HG03175 (cell line): ENCODE measurements at regions not wholly inside any gene's neighbourhood (a gene's known extent, or its start where the extent isn't known, plus 50 kb on each side); places are given as distances from the start of the nearest gene placed in this dataset.
A peak's percentile ranks its signal among the peaks of the same experiment; 100 is the strongest.

Experiments
- ATAC-seq: cut with Tn5 transposase; IDR thresholded peaks from one replicate; pipeline ENCODE4 v1.9.1; 2021; ENCODE audit warnings: mild to moderate bottlenecking, moderate library complexity; ENCODE audit not compliant: unreplicated experiment

DNA sequence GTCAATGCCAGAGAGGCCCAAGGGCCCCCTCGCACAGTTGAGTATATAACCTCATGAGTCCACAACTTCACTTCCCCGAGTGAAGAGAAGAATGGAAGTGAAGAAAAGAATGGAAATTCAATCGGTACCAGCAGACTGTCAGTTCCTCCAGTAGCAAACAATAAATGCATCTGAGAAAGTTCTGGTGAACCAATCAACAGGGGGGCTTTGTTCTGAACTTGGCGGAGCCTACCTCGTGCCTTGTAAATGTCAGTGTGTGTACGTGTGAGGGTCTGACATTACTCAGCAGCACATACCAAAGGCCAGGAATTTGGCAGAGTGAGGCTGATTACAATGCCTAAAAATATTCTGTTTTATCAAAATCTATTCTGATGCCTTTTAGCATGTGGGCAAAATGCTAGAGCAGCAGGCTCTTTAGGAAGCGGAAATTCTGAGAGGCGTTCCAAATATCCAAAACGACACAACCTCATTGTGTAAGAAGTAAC is 238.5 kb downstream of the LTN1 start:
- no peak for ATAC-seq

DNA sequence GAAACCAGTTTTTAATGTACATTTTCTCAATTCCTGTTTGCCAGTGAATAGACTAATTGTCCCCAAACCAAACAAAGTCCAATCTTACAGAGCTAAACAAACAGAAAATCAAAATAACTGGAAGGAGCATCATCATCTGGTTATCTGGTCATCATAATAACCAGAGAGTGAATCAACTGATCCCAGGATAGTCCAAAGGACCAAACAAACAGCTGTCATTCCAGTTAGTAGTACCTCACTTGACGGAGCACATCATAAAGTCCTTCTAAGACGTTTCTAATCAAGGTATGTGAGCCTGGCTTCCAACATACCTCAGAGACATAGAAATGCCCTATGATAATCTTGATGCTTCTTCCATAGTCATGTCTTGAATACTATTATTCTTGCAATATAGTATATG is 240.5 kb downstream of the LTN1 start:
- no peak for ATAC-seq

DNA sequence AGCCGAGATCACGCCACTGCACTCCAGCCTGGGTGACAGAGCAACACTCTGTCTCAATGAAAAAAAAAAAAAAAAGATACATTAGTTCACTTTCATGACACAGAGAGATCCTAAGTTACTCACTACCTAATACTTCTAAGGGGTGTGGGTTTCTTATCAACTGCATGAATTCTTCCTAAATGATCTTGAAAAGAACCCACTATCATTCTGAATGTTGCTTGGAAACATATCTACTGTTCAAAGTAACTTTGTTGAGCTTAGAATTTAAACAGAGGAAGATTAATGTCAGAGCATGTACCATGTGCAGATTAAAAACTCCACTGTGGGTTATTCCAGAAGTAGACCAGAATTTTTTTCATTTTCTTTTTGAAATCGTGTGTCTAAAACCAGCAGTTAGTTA is 241.5 kb downstream of the LTN1 start:
- no peak for ATAC-seq

DNA sequence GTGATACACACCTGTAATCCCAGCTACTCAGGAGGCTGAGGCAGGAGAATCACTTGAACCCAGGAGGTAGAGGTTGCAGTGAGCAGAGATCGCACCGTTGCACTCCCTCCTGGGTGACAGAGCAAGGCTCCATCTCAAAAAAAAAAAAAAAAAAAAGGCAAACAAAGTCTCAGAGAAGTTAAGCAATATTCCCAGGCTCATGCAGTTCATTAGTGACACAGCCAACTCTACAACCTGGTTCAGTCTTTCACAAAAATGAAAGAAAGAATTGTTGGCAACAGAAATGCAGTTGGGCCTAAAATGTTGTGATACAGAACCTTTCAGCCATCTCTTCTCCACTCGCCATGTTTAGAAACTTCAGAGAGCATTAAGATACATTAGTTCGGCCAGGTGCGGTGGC is 242.1 kb downstream of the LTN1 start:
- no peak for ATAC-seq

DNA sequence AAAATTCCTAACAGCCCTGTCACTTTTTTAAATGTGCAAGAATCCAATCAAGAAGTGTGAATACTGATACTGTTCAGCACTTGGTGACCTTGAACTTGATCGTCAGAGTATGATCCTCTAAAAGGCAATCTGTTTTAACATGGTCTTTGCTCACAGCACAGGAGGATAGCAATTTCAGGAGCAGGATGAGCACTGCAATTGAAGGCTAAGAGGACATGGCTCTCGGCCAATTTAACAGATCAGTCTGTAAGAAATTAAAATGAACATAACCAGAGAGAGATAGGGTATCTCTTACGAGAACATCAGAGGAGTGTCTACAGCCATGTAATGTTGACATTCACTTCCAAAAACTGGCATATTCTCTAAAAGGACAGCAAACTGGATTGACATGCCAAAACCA is 243.1 kb downstream of the LTN1 start:
- no peak for ATAC-seq

DNA sequence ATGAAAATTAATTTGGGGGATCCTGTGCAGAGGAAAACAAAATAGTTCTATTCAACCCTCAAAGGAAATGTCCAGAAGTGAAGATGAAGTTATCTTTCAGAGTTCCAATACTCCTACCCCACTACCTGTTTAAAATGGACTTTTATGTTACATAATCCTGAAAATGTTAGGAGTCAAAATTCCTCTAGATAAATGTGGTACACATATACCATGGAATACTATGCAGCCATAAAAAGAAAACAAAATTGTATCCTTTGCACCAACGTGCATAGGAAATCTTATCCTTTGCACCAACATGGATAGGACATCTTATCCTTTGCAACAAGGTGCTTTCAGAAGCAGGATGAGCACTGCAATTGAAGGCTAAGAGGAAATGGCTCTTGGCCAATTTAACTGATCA is 245.2 kb downstream of the LTN1 start:
- ATAC-seq = no peak

DNA sequence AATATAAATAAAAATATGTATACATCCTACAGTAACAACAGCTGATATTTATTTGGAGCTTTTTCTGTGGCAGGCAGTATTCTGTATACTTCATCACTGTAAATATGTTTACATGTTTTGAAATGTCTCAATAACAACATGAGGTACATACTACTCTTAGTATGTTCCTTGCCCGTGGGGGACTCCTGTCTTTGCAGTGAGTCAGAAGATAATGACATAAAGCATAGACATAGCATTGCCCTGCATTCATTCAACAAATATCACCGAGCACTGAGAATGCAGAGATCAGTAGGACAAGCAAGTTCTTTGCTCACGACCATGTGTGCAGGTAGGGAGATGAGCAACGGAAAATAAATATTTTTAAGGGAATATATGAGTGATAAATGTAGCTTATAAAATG is 246.5 kb downstream of the LTN1 start:
- no peak for ATAC-seq

DNA sequence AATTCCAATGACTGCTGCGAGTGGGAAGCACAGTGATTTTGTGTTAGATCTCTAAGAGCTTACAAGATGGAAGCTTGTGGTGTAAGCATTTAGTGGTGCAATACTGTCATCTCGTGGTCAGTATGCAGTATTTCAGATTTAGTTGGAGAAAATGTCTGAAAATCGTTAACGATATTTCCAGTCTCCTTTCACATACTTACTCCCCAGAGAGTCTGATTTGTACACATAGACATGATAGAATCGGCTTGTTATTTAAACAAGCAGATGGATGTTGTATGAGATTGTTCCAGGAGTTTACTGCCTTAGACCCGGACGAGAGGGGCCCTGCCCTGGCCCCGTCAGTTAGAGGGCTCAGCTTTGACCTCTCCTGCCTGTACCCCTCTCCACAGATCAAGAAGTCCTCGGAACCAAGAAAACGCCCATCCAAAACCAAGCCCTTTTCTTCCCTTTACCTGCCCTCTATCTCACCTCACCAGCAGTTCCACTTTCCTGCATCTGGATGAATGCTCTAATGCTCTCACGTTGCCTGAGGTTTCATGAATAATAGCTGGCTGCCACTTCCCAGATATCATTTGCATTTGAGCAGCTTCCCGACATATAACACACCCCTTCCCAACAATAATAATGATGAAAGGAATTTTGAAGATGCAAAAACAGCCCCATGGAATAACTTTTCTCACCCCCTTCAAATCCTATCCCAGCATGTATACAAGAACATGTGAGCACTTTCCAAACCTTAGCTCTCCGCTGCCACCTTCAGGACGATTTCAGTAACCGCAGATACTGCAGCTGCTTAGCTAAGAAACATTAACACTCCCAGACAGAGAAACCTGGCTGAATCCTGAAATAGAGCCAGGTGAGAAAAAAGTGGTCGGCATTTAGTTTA is 247.3 kb downstream of the LTN1 start:
- peak; percentile 81 for ATAC-seq

DNA sequence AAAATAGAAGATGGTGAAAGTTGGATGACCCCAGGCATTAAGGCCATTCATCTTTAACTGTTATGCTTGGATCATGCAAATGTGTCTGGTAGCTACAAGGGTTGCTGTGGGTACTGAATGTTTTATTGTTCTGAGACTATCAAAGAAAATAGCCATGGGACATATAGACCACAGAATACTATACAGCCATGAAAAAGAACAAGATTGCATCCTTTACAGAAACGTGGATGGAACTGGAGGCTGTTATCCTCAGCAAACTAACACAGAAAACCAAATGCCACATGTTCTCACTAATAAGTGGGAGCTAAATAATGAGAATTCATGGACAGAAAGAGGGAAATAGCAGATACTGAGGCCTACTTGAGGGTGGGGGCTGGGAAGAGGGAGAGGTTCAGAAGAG is 249.0 kb downstream of the LTN1 start:
- ATAC-seq = no peak

DNA sequence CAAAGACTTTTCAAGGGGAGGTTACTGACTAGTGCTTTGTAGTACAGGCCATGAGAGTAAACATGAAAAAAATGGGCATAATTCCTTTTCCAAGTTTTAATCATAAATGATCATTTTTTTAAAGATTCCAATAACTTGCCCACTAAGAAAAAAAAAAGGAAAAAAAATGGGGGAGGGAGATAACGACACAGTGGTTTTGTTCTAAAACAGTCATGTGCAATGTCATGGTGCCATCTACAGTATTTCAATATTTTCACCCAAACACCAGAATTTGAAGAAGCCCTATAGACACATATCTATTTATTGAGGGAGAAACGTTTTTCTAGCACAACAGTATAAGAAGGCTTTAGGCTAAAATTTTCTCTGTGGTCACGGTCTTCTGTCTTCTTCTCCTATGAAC is 250.2 kb downstream of the LTN1 start:
- no peak for ATAC-seq

DNA sequence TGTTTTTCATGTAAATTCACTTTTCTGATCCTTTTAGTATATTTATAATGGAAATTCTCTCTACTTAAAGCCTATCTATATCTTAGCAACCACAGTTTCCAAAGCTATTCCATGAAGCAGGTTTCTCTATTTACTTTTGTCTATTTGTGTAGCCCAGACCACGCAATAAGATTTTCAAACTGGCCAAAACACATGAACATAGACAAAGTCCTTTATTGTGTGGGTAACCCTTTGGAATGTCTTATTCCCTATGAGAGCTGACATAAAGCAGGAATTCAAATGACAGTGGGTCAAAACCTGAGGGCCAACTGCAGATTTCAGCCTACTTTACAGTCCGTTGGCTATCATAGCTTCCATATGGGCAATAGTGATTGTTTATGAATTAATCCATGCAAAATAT is 252.6 kb downstream of the LTN1 start:
- no peak for ATAC-seq

DNA sequence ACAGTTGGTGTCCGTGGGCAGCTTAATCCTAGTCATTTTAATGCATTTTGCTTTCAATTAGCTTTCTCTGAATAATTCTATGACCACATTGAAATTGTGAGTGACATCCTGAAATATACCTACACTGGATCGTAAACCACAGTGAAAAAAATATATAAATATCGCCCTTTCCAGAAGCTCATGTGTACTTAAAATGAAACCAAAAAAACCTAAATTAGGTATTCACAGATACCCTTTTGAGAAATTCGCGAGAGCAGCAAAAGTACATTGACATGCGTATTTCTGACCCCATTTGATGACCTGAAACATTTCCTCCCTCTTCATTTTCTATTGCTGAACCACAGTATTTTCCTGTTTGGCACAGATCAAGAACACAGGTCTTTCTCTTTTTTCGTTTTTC is 253.8 kb downstream of the LTN1 start:
- no peak for ATAC-seq

DNA sequence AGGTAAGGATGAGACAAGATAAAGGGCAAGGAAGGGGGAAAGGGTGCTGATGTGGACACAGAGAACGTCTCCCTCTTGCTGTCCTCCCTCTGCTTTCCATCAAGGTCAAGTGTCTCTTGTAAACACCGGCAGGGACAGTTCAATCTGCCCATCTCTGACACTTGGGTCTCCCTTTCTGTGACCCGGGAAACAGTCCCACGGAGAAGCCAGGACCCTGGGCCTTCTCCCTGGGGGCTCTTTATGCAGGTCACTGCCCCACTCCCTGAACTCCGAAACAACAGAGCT is 254.3 kb downstream of the LTN1 start:
- no peak for ATAC-seq

DNA sequence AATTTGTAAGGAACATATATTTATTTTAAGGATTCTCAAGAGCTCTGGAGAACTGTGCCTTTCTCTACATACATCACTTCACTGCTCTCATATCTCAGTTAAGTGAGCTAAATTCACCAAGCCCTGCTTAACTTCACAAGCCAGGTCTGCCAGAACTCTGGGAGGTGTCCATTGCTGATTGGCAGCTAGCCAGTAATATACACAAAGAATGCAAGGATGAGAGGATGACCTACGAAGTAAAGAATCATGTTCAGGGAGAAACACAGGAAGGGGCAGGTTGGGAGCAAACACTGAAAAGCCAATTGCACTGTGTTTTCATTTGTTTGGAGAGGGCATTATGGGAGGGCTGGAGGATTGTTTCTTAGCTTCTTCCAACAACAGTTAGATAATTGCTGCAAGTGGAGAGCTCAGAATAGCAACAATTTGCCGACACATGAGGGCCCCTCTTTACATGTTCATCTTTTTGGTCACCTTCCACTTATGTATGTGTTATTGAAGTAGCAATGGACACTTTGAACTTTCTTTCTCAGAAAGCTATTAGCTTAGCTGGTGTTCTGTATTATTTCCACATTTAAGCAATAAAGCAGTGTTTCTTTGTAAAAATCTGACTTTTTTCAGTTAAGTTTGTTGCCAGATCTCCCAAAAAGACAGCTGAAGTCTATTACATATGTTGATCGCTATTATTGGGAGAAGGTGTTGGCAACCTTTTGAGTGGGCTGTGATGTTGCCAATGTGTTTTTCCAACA is 254.8 kb downstream of the LTN1 start:
- no peak for ATAC-seq

DNA sequence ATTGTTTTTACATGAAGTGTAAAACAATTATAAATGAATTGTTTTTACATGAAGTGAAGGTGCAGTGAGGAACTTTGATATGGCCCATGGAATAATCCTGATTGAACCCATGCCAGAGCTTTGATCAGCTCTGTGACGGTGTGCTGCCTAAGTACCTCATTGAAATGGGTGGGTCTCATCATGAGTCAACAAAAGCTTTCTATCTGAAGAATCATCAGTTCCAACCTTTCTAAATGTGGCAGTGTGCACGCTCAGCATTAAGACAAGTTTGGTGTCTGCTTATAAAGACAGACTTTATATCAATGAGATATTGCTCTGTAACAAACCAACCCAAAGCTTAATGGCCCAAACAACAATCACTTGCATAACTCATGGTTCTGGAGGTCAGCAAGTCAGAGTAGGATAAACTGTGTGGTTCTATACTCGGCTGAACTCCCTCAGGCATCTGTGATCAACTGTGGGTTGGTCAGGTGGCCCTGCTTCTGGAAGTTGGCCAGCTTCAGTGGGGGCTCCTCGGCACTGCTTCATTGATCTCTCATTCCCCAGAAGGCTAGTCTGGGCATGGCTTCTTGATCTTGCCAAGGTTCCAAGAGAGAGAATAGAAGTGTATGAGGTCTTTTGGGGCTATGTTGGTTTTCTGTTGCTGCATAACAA is 258.0 kb downstream of the LTN1 start:
- ATAC-seq = no peak

DNA sequence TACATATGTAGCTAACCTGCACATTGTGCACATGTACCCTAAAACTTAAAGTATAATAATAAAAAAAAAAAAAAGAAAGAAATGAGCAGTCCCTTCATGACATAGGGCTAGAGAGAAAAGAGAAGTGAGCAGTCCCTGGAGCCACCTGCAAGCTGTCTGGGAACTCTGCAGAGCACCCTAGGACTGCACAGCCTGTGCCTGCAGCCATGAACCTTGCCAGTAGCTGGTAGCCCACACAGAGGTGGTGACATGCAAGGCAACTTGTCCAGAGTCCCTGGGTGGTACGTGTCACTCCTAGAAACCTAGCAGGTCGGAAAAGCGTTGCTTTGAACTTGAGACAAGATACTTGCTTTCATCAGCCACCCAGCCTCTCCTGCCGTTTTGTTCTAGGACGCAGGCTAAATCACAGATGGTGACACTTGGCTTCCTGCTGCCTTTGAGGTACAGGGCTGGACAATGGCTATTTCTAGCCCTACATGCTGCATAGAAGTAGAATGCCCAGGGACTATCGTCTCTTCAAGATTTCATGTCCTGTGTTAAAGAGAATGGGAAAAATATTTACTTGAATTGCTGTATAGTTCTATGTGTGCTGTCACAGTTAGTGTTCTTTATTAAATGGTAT is 260.9 kb downstream of the LTN1 start:
- ATAC-seq = no peak

DNA sequence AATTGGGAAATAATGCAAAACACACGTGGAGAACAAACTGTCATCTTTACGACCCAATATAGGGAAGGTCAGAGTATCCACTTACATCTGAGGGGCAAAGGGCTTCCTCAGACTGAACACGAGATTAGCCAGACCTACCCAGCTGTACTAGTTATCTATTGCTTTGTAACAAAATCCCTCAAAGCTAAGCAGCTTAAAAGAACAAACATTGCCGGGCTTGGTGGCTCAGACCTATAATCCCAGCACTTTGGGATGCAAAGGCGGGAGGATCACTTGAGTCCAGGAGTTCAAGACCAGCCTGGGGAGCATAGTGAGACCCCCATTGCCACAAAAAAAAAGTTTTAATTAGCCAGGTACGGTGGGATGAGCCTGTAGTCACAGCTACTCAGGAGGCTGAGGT is 262.8 kb downstream of the LTN1 start:
- no peak for ATAC-seq

DNA sequence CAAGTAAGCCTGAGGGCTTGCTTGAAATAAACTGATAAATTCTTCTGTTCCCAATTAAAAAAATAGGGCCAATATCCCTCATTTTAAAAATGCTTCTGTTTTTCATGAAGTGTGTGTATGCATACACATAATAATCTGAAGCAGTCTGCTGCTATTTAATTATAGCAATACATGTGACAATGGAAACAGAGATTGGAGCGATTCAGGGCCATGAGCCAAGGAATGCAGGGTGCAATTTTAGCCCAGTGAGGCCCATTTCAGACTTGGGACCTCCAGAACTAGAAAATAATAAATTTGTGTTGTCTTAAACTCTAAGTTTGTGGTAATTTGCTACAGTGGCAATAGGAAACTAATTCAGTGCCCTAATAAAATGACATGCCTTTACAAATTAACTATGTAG is 264.9 kb downstream of the LTN1 start:
- ATAC-seq = no peak

DNA sequence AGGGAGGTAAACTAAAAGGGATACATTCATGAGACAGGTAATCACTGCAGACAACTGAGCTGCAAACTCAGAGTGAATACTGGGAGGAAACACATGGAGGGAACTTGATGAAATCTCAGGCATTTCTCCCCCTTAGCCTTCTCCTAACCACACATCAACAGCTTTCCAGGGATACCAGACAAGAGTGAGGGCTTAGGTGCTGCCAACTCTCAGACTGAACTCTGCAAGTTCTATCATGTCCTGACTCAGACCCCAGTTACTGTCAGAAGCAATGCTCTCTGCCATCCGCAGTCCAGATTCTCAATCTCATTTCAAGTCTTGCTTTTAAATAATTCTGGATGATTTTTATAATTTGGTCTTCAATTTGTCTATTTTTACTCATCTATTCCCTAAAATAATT is 267.3 kb downstream of the LTN1 start:
- no peak for ATAC-seq

DNA sequence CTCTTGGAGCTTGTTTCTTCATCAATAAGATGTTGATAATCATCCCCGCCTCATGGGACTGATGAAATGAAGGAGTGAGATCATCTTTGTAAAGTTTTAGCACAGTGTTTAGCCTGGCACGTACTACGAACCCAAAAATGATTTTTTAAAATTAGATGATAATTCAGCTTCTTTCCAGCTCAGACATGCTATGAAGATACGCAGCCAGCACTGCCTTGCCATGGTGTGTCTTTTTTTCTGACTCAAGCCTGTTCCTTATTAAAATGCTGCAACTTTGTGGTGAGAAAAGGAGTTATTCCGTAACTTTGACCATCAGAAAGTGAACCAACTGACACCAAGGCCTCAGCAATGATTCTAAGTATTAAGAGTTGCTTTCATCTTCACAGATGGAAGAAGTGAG is 269.0 kb downstream of the LTN1 start:
- no peak for ATAC-seq

DNA sequence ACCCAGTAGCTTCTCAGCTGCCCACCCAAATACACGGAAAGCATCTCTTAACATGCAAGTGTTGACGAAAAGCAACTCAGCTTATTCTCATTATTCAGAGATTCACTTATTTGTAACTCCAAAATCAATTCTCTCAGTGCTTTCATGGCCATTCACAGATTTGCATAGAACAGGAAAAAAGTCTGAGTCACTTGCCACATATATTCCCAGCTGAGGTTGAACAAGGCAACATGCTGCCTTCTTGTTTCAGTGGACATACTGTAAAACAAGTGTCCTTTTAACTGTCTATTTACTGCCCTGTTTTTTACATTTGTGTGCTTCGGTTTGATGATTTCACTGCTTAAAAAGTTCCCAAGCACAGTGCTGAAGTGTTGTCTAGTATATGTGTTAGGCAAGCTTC is 273.0 kb downstream of the LTN1 start:
- no peak for ATAC-seq
